HUES64 (cell line): ENCODE measurements at regions not wholly inside any gene's neighbourhood (a gene's known extent, or its start where the extent isn't known, plus 50 kb on each side); places are given as distances from the start of the nearest gene placed in this dataset.

Experiments
- H3K27ac ChIP-seq: 2 replicates; pipeline ENCODE4 v1.7.0; 2013; ENCODE audit warnings: low read depth, low read length, inconsistent platforms
- H3K27me3 ChIP-seq: 2 replicates; pipeline ENCODE4 v1.6.1; 2013; ENCODE audit warnings: mild to moderate bottlenecking, low read length; ENCODE audit not compliant: insufficient read depth
- H3K36me3 ChIP-seq: 2 replicates; pipeline ENCODE4 v1.6.1; 2013; ENCODE audit warnings: mild to moderate bottlenecking, low read length; ENCODE audit not compliant: insufficient read depth
- H3K4me1 ChIP-seq: 2 replicates; pipeline ENCODE4 v1.6.1; 2013; ENCODE audit warnings: mild to moderate bottlenecking, low read length, moderate library complexity; ENCODE audit not compliant: insufficient read depth
- H3K4me3 ChIP-seq: 2 replicates; pipeline ENCODE4 v1.5.1; 2013; ENCODE audit warnings: mild to moderate bottlenecking, low read length, moderate library complexity
- H3K9ac ChIP-seq: 2 replicates; pipeline ENCODE4 v1.6.1; 2013; ENCODE audit warnings: mild to moderate bottlenecking, low read depth, low read length
- H3K9me3 ChIP-seq: 2 replicates; pipeline ENCODE4 v1.6.1; 2013; ENCODE audit warnings: low read depth, low read length; ENCODE audit not compliant: insufficient read depth
- WGBS: fragments of 150-250, 120-280 bp; methylation state at CpG from one replicate; pipeline ENCODE4 v1.1.7; 2013; ENCODE audit warnings: missing lambda C conversion rate; 5-methylcytosine and 5-hydroxymethylcytosine counted together

DNA sequence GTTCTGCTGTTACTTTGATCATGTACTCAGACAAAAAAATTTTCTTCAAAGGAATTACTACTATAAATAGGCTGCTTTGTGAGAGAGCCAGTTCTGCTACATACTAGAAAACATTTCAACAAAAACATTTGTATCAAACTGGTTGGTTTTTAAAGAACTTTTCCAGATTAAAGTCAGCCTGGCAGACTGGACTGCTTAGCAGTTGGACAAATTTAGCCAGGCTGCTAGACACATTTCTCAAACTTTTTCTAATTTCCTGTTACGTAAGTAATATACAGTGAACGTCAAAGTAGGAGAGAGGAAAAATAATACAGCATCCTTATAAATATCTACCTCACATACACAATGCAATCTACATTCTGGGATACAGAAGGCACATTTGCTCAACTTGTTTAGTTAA, 109.5 kb downstream of the SP3 start:
- Histone ChIP-seq H3K36me3 (no peaks in the 10 kb centered on the region), H3K4me3 (no peak overlapping the region), H3K4me1 (no peaks in the 10 kb centered on the region), H3K27ac (no peak overlapping the region), H3K27me3 (no peaks in the 10 kb centered on the region), H3K9ac (no peak overlapping the region), H3K9me3 (no peaks in the 10 kb centered on the region)
- WGBS, result 100% methylated on average over 1 of the region's 2 CpGs
